H54 (cell line): ENCODE measurements at regions not wholly inside any gene's neighbourhood (a gene's known extent, or its start where the extent isn't known, plus 50 kb on each side); places are given as distances from the start of the nearest gene placed in this dataset.

Experiments used
- DNase-seq: peaks from one replicate; pipeline ENCODE4 v3.0.0; 2011; ENCODE audit warnings: low spot score, mixed read lengths; ENCODE audit not compliant: insufficient read length
- FAIRE-seq: peaks from 3 replicates; lab custom pipeline; 2011; peaks lifted over from hg19 to GRCh38; lab: Jason Lieb, UNC
- POLR2A ChIP-seq: IDR thresholded peaks from 2 replicates; pipeline ENCODE4 v1.6.1; 2011; ENCODE audit warnings: low read depth, mild to moderate bottlenecking, low read length

GRCh38 chr5:30866142-30866541 lies 327.3 kb upstream of the CDH6 start:
- FAIRE-seq (no peak), DNase-seq (no peak)
- TF ChIP-seq POLR2A = no peak

GRCh38 chr5:30856242-30856641 lies 337.2 kb upstream of the CDH6 start:
- TF ChIP-seq POLR2A = no peak
- FAIRE-seq = no peak
- no peak for DNase-seq

GRCh38 chr5:30853158-30853557 lies 340.3 kb upstream of the CDH6 start:
- no peak for TF ChIP-seq POLR2A
- FAIRE-seq (no peak), DNase-seq (no peak)

GRCh38 chr5:30850866-30851265 lies 342.6 kb upstream of the CDH6 start:
- no peak for TF ChIP-seq POLR2A
- no peak for FAIRE-seq

DNA sequence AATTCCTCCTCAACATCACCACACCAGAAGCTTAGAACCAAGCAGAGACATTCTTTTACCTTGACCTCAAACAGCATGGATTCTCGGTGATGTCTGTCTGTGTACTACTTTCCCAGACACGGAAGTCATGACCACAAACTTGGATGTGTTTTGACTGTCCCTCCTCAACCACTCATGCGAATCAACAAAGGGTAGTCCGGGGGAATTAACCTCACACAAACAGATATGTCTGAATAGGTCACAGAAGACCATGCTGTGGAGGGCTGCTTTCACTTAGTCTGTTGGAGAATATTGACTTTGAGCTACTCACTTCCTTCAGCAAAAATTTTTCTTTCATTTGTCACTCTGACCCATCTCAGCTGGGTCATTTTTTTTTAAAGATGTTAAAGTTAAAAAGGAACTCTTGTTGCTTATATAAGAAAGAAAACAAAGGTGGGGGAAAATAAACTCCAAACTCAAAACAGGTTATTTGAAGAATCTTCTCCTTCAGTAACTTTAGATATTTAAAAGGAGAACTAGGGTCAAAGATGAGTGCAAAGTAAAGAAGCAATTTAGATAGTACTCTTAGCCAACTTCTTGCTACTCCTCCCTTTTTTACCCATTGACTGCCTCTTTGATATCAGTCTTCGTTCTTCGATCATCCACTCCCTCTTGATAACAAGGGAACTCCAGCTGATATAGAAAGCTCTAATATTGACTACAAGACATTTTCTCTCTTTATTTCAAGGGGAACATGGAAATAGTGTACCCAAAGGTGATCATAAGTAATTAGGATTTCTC lies 343.4 kb upstream of the CDH6 start:
- no peak for TF ChIP-seq POLR2A
- DNase-seq (no peak), FAIRE-seq (no peak)

More at GRCh38 chr5:30850866-30851265, 342.6 kb upstream of the CDH6 start:
- no peak for DNase-seq

GRCh38 chr5:30846171-30846570 lies 347.3 kb upstream of the CDH6 start:
- no peak for TF ChIP-seq POLR2A
- FAIRE-seq (no peak), DNase-seq (no peak)

DNA sequence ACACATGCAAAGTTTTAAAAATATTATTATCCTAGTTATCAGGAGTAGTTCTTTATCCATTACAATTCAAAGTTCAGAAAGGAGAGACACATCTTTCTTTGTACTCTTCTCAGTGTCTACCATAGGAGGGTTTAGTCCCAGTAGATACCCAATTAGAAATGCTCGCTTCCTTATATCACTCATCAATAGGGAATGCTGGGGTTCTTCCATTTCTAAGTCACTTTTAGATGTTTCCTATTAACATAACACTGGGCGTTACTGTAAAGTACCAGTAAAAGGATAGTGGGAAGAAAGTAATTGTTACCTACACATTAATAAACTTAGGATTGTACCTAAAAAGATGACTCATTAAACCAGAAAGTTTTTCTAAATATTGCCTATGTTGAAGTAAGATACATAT lies 348.3 kb upstream of the CDH6 start:
- no peak for DNase-seq
- TF ChIP-seq POLR2A = no peak
- FAIRE-seq = no peak

DNA sequence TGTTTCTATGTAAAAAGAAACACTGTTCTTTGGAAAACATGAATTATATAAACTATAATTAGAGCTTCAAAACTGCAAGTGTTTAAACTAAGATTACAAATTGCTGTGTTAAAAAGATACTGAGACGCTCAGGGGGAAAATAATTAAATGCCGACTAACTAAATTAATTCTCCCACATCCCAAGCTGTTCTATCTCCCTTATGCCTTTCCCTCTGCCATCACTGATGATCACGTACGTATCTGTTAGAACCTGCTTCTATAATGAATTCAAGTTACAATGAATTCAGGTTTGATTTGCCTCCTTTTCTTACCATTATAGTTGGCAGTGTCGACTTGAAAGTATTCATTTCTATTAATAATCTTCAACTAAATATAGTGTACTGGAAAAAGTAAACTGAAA lies 349.9 kb upstream of the CDH6 start:
- no peak for TF ChIP-seq POLR2A
- FAIRE-seq (no peak), DNase-seq (no peak)

GRCh38 chr5:30839956-30840355 lies 353.5 kb upstream of the CDH6 start:
- no peak for TF ChIP-seq POLR2A
- DNase-seq (no peak), FAIRE-seq (no peak)

DNA sequence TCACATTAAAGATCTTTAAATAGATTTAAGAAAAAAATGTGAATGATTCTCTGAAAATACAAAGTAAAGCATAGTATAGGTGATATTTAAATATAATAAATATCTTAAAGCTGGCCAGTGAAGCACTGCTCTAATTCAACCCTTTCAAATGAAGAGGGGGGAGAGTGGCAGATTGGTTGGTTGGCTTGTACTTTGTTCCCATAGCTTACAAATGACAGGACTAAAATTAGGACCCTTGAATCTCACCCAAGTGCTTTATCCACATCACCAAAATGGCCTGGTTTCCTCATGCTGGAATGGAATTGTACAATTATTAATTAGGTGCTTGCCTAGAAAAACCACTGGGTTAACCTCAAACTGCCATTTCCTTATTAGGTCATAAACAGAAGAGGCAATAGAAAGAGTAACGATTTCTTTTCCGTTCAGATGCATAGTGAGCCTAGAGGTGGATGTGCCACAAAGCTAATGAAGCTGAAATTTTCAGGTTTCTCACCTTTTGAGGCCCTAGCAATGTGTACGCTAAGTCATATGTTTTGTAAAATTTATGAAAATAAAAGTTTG lies 354.5 kb upstream of the CDH6 start:
- no peak for TF ChIP-seq POLR2A
- FAIRE-seq = no peak

GRCh38 chr5:30832519-30832918 lies 361.0 kb upstream of the CDH6 start:
- FAIRE-seq (no peak), DNase-seq (no peak)
- no peak for TF ChIP-seq POLR2A

More for the DNA sequence above, 354.5 kb upstream of the CDH6 start:
- DNase-seq = no peak

DNA sequence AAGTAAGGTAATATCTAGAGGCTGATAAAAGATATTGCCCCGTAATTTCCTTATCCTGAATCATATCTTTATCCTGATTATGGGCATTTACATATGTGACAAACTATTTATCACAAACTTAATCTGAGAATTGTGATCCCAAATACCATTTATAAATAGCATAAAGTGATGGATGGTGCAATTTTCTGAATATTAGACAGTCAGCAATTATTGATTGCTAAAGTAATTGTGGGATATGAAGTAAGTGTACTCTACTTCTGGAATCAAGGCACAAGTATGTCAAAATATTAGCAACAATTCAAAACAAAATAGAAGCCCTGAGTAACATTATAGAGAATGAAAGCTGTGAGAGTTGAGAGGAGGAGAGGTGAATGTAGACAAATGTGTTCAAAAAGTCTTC lies 361.9 kb upstream of the CDH6 start:
- DNase-seq = no peak
- no peak for FAIRE-seq
- TF ChIP-seq POLR2A = no peak

GRCh38 chr5:30831123-30831522 lies 362.4 kb upstream of the CDH6 start:
- no peak for TF ChIP-seq POLR2A
- no peak for FAIRE-seq
- DNase-seq = no peak

DNA sequence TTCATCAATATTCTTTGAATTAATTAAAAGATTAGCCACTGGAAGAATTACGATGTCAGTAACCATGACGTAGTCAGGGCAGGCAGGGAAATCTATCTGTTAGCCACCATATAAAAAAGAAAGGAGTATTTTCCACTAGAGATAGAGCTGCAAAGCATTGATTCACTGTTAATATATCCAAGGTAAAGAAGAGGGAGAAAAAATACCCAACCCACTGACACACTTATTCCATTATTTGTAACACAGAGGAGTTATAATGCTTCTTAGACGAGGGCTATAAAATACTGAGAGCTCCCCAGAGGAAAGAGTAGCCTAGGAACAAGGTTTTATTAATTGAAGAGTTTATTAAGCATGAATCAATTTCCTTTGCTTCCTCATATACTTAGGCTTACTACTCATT lies 382.2 kb upstream of the CDH6 start:
- FAIRE-seq (no peak), DNase-seq (no peak)
- no peak for TF ChIP-seq POLR2A

DNA sequence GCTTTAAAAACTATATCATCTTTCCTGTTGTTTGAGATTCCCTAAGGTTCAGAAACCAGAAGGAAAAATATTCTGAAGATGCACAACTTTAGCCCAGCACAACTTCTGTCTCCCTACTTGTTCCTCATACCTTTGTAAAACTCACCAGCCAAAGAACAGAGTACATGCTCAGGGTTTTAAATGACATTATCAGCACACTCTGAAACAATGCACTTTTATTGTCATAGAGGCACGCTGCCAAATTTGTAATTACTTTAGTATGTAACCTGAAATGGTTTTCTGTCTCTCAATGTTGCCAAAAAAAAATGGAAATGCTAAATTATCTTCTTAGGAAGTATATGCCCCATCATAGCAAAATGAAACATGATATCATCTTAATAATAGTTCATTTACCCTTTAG lies 383.6 kb upstream of the CDH6 start:
- no peak for TF ChIP-seq POLR2A
- no peak for FAIRE-seq

More for the DNA sequence above, 383.6 kb upstream of the CDH6 start:
- DNase-seq = no peak
